ENCODE measurements at regions not wholly inside any gene's neighbourhood (a gene's known extent, or its start where the extent isn't known, plus 50 kb on each side); places are given as distances from the start of the nearest gene placed in this dataset.

DNA sequence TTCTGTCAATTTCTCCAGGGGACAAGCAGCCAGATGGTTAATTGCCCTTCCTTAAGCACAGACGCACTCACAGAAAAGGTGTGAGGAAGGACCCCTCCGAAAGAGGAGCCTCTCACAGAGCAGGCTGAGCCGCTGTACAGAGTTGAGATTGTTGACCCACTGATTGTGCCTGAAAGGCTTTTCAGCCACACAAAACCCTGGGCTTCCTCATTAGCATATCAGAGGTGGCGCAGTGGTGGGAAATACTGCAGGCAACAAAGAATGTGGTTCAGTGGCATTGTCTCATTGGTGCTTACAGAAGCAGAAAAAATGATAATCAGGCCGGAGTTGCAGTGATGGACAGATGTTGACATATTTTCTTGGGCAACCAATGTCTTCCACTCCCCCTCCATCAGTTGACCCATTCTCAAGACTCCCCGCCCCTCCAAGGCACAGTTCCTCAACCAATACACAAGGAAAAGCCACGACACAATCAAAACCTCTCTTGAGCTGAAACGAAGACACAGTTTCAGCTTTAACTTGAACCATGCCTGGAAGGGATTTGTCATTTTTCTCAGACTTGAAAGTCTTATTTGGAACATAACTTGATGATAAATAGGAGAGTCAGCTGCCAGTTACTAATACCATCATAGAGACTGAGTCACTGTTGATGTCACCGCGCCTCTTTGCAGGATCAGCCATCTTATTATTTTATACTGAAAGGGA is 53.1 kb downstream of the ATXN3L start:
- DNase-seq (ENCODE audit: low spot score): no peak

DNA sequence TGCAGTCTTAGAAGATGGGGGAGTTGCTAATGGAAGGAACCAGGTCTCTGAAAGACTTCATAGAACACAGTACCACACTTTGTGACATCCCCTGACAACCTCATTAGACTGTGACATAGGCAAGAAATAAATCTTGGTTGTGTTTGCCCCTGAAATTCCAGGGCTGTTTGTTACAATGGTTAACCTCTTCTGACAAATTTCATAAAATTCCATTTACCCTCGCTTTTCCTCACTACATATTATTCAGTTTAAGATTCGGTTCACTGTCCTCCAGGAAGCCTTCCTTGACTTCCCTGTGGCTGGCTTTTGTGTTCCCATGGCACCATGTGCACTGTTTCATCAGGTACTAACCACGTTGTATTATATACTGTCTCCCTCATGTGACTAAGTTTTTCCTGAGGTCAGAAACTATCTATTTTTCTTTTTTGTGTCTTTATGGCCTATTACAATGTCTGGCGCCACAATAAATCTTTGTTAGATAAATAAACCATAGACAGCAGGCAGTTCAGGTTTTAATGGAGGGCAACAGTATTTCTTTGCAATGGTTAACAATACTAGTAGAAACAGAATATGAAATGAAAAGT is 54.2 kb downstream of the ATXN3L start:
- DNase-seq (ENCODE audit: low spot score): no peak

DNA sequence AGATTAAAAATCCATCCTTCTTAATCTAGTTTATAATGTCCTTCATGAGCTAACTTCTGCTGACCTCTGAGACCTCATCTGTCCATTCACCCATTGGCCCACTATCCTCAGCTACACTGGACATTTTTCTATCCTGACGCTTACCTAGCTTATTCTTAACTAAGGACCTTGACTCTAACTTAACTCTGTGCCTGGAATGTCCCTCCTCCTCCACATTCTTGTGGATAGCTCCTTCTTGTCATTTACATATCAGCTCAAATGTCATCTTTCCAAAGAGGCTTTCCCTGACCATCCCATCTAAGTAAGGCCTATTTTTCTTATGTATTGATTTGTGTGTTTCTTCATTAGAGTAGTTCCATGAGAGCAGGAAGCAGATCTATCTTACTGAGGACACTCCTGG is 54.7 kb downstream of the ATXN3L start:
- no peak for DNase-seq (ENCODE audit: low spot score)

DNA sequence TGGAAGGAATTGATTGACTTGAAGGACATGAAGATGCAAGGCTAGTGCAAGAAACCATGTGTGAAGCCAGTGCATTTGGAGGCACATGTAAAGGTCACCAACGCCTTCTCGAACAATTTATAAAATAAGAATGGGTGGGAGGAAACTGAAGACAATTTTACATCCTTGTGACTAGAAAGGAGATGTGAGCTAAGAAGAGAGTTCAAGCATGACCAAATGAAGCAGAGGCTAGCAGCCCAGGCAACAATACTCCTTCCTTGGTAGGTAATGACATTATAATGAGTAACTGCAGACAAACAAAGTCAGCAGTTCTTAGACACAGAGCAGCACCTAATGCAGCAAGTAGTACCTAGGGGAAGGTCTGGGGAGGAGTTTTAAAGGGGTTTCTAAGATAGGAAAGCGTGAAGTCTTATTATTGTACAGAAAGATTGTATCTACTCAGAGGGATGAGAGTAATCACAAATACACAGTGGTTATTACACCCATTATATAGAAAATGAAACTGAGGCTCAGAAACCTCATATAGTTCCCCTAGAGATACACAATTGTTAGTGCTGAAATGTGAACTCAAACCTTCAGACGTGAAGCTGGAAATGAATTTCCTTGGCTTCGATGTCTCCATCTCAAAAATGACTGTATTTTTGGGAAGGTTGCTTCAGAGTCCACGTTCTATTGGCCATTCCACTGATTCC is 56.1 kb downstream of the ATXN3L start:
- DNase-seq (ENCODE audit: low spot score): no peak

DNA sequence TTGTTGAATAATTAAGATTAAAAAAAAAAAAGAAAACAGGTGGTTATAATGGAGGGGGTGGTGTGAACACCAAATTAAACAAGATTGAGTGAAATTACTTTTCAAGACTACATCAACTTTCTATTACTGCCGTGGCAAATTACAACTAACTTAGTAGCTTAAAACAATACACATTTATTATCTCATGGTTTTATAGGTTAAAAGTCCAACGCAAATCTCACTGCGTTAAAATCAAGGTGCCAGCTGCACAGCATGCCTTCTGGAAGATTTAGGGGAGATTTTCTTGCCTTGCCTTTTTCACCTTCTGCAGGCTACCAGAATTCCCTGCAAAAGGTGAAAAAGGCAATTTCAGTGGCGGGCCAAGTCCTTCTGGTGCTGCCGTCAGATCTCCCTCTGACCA is 58.5 kb downstream of the ATXN3L start:
- DNase-seq (ENCODE audit: low spot score): no peak

DNA sequence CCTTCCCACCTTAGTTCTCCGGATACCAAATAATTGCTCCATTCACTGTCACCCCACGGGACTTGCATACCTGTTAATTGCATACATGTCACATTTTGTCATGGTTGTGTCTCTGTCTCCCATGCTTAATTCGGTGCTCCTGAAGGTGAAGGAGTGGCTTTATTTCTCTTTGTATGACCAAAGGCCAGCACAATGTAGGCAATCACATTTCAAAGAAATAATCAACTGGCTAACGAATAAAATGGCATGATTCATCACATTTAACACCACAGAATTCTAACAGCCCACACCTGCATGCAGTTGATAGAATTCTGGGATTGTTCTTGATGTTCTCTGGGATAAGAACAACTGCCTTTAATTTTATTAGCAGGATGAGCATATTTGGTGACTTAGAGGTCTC is 59.3 kb downstream of the ATXN3L start:
- DNase-seq (ENCODE audit: low spot score): no peak

DNA sequence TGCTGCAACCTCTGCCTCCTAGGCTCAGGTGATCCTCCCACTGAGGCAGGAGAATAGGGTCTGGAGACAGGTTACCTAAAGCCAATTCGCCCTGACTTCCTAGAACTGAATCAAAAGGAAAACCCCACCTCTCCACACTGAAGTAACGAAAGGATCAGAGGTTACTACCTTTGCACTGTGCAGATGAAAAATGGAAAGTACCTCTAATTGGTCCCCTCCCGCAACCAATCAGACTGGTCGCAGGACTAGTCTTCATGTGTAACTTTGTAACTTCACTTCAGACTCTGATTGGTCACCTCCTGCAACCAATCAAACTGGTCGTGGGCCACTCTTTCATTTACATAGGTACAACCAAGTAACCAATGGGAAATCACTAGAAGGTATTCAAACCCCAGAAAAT is 61.1 kb downstream of the ATXN3L start:
- no peak for DNase-seq (ENCODE audit: low spot score)

DNA sequence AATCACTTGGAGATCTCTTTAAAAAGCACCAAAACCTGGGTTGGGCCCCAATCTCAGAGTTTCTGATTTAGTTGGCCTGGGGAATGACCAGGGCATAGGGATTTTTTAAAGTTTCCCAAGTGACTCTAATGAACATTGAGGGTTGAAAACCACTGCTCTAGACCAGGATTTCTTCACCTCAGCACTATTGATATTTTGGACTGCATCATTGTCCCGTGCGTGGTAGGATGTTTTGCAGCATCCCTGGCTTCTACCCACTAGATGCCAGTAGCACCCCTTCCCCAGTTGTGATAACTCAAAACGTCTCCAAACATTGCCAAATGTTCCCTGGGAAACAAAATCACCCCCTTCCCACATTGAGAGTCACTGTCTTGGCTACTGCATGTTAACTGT is 61.8 kb downstream of the ATXN3L start:
- no peak for DNase-seq (ENCODE audit: low spot score)

DNA sequence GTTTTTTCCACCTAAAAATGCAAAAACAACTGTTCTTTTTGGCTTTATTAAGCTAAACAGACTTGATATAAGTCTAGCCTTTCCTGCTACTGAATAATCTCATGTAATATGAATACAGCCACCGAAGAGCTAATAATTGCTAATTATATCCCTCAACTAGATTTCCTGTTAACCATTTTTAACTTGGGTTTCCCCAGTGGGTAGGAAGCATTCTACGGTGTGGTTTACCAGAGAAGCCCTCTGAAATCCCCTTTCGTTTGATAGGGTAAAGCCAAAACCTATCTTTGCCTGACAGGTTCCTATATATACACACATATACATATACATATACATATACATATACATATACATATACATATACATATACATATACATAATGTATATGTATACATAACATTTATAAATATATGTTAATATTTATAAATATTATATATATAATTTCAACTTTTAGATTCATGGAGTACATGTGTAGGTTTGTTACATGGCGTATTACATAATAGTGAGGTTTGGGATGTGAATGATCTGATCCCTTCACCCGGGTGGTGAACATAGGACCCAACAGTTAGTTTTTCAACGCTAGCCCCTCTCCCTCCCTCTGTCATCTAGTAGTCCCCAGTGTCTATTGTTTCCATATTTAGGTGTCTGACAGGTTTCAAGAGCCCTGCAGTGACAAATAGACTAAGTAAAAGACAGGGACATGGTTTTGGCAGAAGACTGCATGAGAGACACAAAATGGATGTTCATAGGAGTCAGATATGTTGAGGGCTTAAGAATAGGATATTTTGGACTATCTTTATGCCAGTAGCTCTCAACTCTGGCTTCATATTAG is 62.4 kb downstream of the ATXN3L start:
- DNase-seq (ENCODE audit: low spot score): peak; percentile 1

DNA sequence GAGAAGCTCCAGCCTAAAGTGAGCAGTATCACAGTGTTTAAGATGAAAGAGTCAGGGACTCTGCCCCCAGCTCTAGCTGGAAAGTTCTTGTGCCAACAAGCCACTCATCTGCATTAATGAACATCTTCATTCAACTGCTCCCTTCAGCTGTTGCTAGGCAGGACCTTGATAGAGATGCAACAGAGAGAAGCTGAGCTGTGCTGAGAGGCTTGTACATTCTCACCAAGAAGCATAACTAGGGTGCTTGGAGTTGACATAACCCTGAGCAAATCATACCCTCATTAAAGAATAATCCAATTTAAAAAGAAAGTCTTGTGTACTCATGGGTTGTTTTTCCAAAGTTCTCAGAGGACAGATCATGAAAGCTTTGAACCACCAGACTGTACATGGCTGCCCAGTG is 63.2 kb downstream of the ATXN3L start:
- DNase-seq (ENCODE audit: low spot score): no peak

DNA sequence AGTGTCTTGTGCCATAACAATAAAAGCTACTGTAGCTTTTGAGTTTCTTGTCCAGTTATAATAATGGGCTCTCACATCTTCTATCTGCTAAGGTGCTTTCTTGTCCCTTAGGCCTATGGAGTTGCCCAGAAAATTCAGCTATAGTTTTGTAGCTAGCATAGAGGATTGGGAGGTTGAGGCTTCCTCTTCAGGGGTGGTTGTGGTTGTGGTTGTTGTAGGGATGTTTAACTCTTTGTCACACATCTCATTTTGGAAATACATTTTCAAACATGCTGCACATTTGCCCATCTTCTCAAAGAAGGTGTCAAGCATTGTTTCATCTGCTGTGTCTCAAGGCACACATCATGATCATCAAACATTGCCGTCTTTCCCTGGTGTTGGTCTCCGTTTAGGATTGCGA is 65.0 kb downstream of the ATXN3L start:
- DNase-seq (ENCODE audit: low spot score): no peak

DNA sequence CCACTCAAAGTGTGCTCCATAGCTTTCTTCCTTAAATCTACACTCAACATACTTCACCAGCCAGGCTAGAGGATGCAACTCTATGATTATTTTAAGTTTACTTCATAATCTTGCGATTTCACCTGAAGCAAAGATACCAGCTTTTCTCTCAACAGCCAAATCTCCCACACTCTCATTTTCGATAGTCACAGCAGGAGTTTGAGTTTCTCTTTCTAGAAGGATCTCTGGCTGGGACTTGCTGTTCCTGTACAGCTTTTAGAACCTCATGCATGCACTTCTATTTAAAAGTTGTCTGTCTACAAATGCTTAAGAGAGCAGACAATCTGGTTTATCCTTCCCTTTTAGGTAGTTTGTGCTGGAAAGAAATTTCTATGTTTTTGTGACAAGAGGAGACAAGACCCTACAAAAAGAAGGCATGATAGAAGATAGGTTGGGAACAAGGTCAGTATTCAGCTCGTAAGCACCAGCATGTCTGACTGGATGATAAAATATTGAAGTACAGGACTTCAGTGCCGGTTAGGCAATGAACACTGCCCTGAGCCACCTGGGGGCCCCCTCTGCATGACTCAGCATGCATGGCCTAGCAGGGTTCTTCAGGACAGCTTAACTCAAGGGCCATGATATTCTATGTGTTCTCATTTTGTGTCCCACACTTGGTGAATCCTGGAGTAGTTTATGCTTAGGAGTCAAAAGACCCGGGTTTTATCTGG is 65.6 kb downstream of the ATXN3L start:
- DNase-seq (ENCODE audit: low spot score): peak; percentile 2

DNA sequence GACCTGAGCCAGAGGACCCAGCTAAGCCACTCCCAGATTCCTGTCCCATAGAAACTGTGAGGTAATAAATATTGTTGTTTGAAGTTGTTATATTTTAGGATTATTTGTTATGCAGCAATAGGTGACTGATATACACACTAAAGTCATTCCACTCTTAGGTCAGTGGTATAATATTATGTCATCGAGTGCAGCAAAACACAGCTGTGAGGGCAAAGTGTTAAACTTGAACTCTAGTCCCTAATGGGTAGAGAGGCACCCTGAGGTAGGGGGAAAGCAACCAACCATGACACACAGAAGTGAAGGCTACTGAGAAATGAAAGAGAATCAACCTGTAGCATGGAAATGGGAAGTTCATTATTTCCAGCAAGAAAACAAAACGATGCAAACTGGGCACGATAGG is 66.6 kb downstream of the ATXN3L start:
- DNase-seq (ENCODE audit: low spot score): no peak

DNA sequence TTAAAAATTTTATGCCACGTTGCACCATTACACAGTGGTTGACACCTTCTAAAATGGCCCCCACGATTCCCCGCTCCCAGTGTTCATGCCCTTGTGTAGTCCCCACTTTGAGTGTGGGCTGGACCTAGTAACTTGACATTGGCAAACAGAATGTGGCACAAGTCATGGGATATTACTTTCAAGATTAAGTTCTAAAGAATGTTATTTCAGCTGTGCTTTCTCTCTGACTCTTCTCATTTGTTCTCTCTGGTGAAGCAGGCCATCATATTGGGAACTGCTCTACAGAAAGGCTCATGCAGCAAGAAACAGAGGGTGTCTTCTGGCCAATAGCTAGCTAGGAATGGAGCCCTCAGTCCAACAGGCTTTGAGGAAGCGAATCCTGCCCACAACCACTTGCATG is 67.1 kb downstream of the ATXN3L start:
- no peak for DNase-seq (ENCODE audit: low spot score)

DNA sequence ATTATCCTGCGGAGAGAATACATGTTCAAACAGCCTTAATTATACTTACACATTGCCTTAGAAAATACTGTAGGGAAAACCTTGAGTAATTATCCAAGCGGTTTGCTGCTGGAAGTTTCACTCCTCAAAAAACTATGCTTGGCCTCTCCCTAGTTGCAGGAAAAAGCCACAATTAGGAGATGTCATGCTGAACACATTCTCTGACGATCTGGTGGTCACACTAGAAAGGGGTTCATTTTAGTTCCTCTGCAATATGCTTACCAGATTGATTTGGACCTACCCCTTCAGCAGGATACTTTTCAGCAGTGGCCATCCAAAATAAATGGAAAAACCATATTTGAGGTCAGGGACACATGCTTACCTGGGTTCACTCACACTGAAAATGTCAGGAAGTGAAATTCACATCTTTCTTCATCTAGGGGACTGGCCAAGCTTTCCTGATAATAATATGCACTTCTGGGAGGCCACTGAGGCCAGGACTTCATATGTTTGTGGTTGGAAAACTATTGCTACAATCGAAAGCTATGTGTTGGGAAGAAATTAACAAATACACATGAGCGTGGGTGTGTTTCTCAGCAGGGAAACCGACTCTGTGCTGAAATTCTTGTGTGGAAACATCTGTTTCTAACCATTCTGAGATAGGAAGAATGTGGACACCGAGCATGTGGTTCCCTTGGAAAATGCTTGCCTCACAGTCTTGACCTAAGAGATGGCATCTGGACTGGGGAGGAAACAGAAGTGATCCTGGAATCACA is 68.8 kb downstream of the ATXN3L start:
- DNase-seq (ENCODE audit: low spot score): no peak

DNA sequence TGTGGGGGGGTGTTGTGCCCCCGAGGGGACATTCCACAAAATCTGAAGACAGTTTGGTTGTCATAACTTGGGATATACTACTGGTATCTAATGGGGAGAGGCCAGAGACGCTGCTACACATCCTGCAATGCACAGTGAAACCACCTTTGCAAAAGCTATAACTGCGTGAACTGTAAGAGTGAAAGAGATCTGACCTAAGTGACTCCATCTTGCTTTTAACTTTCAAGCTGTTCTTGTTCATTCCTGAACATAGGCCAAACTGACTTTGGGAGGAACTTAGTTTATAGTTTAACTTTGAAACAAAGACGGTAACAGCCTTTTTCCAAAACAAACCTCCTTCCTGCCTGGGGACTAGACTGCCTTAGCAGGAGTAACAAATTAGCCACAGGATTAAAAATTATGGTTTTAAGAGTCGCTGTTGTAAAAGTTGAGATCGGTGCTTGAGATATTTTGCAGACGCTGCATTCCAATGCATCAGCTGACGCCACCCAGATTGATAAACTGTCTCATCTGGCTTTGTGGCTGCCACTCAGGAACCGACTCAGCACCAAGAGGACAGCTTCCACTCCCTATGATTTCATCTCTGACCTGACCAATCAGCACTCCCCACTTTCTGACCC is 70.9 kb downstream of the ATXN3L start:
- no peak for DNase-seq (ENCODE audit: low spot score)

DNA sequence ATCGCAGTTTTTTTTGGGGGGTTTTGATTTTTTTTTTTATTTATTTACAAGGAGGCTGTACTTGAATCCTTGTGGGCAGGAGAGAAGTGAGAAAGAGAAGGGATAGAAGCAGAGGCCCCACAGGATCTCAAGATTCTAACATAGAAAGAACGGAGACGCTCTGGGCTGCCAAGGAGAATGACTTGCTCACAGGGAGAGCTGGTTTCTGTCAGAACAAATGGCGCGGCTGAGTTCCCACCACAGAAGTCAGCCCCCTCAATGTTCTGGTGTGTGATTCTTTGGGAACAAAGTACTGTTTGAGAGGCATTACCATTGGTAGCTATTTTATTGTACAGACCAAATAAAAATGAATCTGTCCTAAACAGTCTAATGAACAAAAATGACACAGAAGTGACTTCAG is 80.6 kb downstream of the ATXN3L start:
- no peak for DNase-seq (ENCODE audit: low spot score)

DNA sequence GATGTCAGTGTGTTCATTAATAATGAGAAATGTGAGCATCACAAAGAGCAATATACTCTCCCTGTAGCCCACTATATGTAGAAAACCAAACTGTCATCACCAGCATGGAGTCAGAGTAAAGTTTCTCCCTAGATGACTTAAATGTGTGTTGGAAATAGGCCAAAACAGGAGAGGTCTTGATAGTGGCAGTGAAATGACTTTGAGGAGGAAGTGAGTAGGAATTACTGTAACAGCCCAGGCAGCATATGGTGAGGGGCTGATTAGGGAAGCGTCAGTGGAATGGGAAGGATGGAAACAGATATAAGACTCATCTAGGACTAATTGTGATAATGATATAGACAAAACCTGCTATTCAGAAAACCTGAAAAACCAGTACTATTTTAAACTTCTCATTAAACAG is 83.9 kb downstream of the ATXN3L start:
- no peak for DNase-seq (ENCODE audit: low spot score)

DNA sequence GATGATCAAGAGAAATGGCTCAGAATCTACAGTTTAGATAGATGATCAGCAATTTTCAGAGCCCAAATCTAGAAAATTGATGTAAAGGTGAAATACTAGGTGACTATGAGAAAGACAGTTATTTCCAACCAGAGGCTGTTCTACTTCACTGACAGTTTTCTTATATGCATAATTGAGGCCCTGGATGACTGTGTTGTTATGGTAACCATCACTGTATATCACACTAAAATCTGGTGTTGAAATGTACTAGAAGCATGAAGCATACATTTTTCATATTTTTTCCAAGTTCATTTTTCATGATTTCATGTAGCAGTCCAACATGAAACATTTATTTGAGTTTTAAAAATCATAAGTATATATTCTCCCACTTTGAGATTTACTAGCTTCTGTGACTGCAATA is 87.4 kb downstream of the ATXN3L start:
- no peak for DNase-seq (ENCODE audit: low spot score)

DNA sequence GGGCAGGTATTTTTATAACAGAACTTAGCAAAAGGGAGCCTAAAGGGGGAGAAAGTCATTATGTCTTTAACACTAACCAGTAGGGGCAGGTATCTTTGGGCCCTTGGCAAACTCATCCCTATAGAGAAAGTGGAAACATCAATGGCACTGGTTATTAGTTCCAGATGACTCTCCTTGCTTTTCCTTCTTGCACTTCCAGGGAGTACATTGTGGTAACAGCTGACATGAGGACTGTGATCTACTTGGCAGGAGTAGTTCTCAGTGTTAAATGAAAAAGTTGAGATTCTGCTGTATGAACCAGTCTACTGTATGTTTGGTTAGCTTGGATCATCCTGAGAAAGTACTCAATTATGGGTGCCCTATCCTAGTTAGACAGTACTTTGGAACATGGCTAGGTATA is 93.6 kb downstream of the ATXN3L start:
- DNase-seq (ENCODE audit: low spot score): no peak

All from CD4-positive, alpha-beta T cell treated with Interleukin-15 for 4 hours (primary cell).